HG03103 (cell line): ENCODE measurements at regions not wholly inside any gene's neighbourhood (a gene's known extent, or its start where the extent isn't known, plus 50 kb on each side); places are given as distances from the start of the nearest gene placed in this dataset.
"Not testable (repeated sequence)": the region's sequence is repeated elsewhere in the genome, so short reads cannot be mapped to it uniquely, and the experiment has no call there.

ENCODE experiments used
- ATAC-seq: cut with Tn5 transposase; IDR thresholded peaks from one replicate; pipeline ENCODE4 v1.9.1; 2021; ENCODE audit warnings: low read depth; ENCODE audit not compliant: unreplicated experiment

DNA sequence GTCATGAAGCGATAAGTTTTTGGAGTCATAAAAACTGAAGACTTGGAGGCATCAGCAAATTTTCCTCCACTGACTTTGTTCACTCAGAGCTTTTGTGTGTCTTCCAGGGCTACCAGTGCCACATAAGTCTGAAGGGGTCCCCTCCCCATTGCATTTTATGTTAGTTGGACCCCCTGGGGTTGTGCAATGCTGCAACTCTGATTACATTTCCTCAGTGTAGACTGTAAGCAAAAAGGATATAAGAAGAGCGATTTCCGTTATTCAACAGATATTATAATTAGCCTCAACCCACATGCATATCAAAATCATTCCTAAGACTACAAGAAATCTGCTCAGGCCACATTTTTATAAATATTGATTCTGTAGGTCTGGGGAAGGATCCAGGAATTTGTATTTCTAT lies 324.0 kb downstream of the TDRD3 start:
- no peak for ATAC-seq

DNA sequence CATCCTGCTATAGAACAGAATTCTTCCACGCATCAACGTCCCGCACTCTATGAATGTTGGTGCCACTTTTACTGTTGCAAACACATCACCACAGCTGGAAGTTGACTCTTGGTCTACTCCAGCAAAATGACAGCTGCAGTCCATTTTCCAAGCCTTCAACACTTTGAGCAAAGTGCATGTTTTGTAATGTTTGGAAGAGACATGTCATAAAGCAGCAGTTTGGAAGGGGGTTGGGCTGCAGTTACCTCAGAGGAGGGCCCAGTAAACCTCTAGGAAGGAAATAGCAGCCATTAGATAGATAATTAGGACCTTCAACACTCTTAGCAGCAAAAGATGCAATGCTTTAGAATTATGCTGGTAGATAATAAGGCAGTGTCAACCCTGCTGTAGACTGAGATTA lies 323.6 kb downstream of the TDRD3 start:
- ATAC-seq = no peak

- ATAC-seq = no peak
Measured at GRCh38 chr13:60716313-60716712, 319.3 kb downstream of the TDRD3 start.

GRCh38 chr13:60707878-60708277 lies 310.9 kb downstream of the TDRD3 start:
- ATAC-seq = no peak

DNA sequence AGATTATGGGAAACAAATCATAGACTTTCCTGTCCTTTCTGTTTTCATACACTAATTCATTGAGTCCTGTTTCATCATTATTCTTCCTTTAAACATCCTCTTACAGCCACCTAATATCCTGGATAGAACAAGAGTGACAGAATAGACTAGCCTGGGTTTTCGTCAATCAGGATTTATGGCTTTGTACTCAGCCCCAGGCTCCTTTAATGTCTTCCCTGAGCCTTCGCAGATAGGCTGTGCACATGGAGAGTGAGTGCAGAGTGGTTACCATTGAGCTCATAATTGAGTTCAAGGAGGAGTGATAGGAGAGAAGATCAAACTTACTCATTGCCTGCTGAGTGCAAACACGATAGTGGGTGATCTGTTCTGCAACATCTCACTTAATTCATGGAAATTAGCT lies 304.9 kb downstream of the TDRD3 start:
- ATAC-seq = no peak

DNA sequence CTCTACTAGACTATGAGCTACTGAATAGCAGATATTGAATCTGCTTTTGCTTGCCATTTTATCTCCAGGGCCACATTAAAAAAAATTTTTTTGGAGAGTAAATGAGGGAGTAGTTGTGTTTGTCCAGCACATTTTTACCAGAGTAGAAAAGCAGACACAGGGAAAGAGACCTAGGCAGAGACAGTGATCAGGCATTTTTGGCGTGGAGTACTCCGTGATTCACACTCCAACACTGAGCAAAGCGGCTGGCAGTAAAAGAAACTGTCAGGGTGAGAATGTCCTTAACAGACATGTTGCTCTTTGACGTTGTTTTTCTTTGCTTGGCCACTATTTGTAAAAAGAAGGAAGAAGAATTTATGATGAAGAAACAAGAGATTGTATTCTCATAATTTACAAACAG lies 304.0 kb downstream of the TDRD3 start:
- ATAC-seq = no peak

DNA sequence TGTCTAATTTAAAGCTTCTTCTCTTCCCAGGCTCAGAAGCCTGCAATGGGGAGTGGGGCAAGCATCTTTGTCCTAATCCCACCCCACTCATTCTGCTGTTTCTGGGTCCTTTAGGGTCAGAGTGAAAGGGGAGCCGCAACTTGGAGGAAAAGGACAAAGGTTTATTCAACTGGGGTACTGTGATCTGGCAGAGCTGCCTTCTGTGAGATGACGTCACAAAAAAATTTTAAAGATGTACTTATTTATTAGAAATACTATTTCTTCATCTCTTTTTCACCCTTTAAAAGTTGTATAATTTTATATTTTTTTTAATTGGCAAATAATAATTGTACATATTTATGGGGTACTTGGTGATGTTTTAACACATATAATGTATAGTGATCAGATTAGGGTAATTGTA lies 302.6 kb downstream of the TDRD3 start:
- ATAC-seq = no peak

- no peak for ATAC-seq
Measured at GRCh38 chr13:60696602-60697001, 299.6 kb downstream of the TDRD3 start.

DNA sequence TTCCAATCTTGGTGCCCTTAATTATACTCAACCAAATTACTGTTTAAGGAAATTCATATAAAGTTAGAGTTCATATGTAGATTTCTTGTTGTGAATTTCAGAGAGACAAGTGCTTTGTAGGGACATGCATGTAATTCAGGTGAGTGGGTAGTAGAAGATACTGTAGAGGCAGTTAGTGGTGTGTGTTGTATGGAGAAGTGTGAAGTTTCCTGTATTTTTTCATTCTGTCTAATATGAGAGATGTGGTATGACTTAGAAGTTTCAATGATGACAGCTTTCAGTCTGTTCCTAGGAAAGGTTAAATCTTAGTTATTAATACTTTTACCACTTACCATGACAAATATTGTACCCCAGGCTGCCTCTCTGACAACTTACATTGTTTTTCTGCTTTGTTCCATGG lies 294.2 kb downstream of the TDRD3 start:
- ATAC-seq = no peak

DNA sequence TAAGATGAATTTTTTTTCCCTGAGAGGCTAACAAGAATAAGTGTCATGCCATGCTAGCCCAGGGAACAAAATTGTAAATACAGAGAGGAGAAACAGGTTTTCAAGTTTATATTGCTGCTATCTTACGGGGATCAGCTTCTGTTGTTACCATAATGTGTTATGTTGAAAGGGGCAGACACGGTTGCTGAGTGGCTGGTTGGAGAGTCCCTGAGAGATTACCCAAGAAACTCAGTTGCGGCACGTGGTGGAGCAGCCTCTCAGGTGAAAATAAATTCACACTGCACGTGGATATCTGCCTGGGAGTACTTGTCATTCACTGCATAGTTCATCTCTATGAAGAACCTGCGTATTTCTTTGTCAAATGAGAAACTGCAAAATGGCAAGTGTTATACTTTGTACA lies 293.6 kb downstream of the TDRD3 start:
- ATAC-seq = no peak

DNA sequence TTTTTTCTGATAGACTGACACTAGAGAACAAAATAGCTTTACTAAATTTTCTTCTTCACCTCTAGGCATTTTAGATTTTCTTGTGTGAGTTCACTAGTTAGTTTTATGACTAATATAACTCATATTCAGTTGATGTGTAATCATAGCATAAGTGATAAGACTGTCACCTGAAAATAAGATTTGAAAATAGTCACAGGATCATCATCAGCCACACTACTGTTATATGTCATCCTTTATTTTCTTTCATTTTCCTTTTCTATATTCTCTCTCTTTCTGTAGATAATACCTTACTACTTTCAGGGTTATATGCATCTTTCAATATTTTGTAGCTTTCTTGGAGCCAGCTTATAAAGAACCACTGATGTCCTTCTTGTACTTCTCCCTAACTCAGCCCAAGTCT lies 292.6 kb downstream of the TDRD3 start:
- no peak for ATAC-seq

DNA sequence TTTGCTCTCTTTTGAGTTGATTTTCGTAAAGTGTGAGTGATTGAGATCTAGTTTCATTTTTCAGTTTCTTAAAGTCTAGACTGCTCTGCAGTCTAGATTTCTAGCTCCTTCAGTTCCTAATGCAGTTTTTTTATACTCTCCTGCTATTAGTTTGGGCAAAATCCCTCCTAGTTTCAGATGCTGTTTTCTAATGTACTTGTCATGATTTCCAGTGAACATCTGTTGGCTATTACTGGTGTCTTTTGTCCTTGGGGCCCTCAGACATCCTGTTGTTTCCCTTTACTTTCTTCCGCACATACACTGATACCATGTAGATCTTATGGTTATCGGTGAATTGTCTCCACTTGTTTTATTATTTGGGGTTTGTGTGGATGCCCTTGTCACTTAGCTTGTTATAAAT lies 292.1 kb downstream of the TDRD3 start:
- ATAC-seq = no peak

GRCh38 chr13:60679928-60680694 lies 283.1 kb downstream of the TDRD3 start:
- no peak for ATAC-seq

DNA sequence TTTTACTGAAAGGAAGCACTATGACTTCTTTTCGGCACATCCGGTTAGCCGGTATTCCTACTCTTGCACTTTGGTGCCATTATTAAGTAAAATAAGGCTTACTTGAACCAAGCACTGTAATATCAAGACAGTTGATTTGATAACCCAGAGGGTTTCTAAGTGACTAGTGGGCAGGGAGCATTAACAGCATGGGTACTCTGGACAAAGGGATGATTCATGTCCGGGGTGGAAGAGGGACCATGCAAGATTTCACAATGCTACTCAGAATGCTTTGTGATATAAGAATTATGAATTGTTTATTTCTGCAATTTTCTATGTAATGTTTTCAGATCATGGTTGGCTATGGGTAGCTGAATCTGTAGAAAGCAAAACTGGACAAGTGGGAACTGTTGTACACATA lies 282.1 kb downstream of the TDRD3 start:
- no peak for ATAC-seq

DNA sequence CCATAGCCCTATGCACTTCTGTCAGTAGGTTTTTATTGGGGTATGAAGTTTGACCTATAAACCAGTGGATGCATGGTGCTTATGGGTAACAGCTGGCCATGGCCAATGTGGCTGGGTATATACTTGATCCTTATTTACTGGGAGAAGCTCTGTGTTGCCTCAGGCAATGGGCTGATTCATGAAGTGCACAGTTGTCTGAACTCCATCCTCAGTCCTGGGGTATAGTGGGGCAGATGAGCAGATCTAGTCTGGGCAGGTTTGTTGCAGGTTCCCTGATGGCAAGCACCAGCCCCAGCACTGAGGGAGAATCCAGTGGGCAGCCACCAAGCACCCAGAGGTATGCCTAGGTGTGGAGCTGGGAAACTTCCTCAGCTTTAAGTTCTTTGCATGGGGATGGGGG lies 274.4 kb downstream of the TDRD3 start:
- no peak for ATAC-seq

DNA sequence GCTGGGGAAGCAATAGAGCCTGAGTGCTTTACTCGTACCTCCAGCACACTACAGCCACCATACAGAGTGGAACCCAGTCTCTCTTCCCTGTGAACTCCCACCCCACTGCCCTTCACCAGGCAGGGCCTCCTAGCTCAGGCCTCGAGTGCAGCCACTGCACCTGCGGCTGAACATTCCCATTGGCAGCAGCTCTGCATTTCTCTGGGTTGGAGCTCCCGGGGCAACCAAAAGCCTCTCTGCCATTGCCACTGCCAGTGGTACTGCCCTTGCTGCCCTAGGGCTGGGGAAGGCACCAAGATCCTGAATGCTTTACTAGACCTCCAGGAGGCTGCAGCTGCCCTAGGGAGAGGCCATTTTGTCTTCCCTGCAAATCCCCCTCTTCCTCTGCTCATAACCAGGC lies 266.8 kb downstream of the TDRD3 start:
- ATAC-seq = no peak

GRCh38 chr13:60662595-60662994 lies 265.6 kb downstream of the TDRD3 start:
- ATAC-seq = peak; percentile 97

DNA sequence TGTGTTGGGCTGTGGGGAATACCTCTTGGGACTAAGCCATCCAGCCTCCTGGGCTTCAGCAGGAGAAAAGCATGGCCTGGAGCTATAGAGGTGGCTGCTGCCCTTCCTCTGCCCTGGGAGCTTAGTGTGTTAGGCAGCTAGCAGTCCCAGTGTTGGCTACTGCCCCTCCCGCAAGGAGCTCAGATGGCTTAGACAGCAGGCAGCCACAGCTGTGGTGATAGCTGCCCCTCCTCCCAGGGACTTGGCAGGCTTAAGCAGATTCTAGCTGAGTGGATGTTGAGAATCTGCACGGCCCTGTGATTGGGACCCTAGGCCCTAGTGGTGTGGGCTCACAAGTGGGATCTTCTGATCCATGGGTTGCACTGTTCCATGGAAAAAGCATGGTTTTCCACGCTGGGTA lies 264.5 kb downstream of the TDRD3 start:
- no peak for ATAC-seq

DNA sequence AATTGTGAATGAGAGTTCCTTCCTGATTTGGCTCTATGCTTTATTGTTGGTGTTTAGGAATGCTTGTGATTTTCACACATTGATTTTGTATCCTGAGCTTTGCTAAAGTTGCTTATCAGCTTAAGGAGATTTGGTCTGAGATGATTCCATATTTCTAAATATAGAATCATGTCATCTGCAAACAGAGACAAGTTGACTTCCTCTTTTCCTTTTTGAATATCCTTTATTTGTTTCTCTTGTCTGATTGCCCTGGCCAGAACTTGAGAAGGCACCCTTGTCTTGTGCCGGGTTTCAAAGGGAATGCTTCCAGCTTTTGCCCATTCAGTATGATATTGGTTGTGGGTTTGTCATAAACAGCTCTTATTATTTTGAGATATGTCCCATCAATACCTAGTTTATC lies 260.6 kb downstream of the TDRD3 start:
- ATAC-seq = not testable (repeated sequence)

DNA sequence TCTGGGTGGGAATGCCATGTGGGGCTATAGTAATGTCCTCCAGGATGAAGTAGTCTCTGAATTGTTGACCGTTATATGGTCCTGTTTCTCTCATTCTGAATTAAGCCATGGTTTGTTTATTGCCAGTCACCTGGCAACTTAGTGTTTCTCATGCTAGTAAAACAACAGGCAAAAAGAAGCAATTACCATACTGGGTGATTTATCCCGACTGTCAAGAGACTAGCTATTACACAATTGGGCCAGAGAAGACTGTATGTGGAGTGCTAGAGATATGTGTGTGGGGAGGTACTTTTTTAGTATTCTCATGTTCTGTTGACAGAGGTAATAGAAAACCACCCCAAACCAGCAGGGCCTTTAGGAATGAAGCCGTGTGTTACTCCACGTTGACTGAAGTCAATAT lies 258.2 kb downstream of the TDRD3 start:
- no peak for ATAC-seq

- no peak for ATAC-seq
Measured at GRCh38 chr13:60654415-60654814, 257.4 kb downstream of the TDRD3 start.

- no peak for ATAC-seq
Measured at GRCh38 chr13:60647547-60647946, 250.5 kb downstream of the TDRD3 start.

GRCh38 chr13:60646620-60647019 lies 249.6 kb downstream of the TDRD3 start:
- ATAC-seq = no peak
